ENCODE measurements at regions not wholly inside any gene's neighbourhood (a gene's known extent, or its start where the extent isn't known, plus 50 kb on each side); places are given as distances from the start of the nearest gene placed in this dataset.
"Not testable (repeated sequence)": the region's sequence is repeated elsewhere in the genome, so short reads cannot be mapped to it uniquely, and the experiment has no call there.

DNA sequence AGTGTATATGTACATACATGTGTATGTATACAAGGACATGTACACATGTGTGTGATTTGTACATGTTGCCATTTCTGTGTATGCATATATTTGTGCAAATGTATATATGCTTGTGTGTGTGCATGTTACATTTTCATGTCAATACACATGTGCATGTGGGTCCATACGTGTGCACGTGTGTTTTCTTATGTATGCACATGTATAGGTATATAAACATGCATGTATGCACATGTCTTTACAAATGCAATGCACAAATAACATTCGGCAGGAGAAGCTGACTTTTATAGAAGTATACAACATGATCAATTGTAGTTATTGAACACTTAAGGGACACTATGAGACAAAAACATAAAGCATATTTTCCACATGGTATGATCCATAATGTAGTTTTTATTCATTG, 307.4 kb upstream of the SEMA3C start:
- no peak for DNase-seq (ENCODE audit: low spot score)

DNA sequence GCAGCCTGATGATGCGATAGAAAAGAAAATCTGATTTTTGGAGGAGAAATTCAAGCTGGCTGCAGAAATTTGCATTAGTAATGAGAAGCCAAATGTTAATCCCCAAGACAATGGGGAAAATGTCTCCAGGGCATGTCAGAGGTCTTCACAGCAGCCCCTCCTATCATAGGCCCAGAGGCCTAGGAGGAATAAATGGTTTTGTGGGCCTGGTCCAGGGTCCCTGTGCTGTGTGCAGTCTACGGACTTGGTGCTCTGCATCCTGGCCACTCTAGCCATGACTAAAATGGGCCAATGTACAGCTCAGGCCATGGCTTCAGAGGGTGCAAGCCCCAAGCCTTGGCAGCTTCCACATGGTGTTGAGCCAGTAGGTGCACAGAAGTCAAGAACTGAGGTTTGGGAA, 303.8 kb upstream of the SEMA3C start:
- DNase-seq (ENCODE audit: low spot score): not testable (repeated sequence)

DNA sequence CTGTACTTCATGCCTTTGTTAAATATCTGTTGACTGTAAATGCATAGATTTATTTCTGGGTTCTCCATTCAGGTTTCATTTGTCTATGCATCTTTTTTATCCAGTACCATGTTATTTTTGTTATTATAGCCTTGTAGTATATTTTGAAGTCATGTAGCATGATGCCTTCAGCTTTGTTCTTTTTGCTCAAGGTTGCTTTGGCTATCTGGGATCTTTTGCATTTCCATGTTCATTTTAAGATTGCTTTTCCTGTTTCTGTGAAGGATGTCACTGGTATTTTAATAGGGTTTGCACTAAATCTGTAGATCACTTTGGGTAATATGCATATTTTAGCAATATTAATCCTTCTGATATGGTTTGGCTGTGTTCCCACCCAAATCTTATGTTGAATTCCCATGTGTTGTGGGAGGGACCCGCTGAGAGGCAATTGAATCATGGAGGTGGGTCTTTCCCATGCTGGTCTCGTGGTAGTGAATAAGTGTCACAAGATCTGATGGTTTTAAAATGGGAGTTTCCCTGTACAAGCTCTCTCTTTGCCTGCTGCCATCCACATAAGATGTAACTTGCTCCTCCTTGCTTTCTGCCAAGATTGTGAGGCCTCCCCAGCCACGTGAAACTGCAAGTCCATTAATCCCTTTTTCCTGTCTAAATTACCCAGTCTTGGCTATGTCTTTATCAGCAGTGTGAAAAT, 302.8 kb upstream of the SEMA3C start:
- DNase-seq (ENCODE audit: low spot score): no peak

DNA sequence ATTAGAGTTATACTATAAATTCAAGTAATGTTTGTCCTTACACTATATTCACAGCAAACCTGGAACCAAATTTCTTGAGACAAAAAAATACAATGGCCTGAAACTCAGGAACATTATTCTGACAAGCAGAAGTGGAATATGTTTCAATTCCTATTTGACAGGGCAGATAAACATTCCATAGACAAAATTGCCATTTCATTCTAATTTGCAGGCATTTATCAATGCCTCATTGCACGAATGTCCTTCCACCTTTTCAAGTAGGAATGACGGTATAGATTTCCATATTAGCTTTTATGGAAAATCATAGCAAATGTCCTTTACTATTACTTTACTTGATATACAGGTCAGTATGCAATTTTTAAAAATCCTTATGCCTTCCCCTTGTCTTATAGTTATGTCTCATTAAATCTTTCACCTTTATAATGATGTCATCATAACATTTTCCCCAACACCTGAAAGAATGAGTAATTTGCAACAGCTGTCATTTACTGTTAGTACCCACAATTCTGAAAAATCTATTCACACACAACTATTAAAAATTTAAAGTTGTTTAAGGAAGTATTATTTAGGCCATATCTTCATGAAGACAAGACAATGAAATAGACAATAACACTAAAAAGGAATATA, 299.7 kb upstream of the SEMA3C start:
- DNase-seq (ENCODE audit: low spot score): no peak

DNA sequence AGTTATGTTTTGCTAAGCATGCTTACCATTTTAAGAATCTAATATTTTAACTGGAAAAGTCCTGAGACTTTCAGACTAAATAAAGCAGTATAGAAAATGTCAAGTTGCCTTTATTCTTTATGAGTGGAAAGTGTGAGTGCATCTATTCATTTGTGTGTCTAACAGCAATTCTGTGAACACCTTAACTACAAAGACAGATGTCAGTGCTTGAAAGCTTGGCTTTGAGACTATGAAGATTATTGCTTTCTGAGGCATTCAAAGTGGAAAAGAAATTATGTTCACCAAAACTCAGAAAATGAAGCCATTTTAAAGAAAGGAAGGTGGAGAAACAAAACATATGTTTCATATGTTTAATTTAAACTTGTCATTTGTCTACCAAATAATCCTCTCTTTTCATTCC, 294.5 kb upstream of the SEMA3C start:
- DNase-seq (ENCODE audit: low spot score): no peak

DNA sequence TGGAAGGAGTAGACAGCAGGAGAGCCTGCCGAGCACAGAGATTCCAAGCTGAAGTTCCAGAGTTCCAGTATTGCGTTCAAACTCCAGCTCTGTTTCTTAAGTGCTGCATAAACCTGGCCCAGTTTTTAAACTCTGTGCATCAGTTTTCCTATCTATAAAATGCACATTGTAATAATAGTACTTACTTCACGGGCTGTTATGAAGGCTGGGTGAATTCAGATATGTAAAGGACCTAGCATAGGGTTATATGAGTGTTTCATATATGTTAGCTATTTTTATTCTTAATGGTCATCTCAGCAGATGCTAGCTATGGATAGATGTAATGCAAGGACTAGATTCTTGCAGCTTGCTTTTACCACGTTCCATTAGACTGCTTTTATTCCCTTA, 293.1 kb upstream of the SEMA3C start:
- no peak for DNase-seq (ENCODE audit: low spot score)

DNA sequence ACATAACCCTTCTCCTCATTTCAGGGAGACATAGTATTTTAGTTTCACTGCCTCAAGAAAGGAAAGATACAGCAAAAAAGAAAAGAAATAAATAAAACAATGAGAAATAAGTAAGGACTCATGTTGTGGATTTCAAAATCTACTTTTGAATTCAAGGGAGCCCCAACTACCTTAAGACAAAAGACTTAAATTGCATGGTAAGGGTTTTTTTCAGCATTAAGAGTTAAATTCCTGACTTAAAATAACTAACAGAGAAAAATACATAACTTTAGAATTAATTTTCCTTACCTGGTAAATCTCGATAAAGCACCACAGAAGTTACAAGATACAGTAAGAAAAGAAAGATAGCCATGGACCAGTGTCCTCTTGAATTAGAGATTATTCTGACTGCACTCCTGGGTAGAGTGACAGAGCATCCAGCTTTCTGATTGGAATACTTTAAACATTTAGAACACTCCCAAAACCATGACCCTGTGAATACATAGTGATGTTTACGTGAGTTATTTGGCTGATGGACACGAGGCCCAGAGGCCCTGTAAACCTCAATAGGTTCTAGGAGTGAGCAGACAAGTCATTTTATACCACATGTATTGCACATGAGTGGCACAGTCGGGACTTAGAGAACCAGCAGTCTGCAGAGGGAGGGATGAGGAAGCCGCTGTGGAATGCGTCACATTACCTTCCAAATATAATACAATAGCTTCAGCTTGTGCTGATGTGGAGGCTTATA, 292.5 kb upstream of the SEMA3C start:
- DNase-seq (ENCODE audit: low spot score): no peak

DNA sequence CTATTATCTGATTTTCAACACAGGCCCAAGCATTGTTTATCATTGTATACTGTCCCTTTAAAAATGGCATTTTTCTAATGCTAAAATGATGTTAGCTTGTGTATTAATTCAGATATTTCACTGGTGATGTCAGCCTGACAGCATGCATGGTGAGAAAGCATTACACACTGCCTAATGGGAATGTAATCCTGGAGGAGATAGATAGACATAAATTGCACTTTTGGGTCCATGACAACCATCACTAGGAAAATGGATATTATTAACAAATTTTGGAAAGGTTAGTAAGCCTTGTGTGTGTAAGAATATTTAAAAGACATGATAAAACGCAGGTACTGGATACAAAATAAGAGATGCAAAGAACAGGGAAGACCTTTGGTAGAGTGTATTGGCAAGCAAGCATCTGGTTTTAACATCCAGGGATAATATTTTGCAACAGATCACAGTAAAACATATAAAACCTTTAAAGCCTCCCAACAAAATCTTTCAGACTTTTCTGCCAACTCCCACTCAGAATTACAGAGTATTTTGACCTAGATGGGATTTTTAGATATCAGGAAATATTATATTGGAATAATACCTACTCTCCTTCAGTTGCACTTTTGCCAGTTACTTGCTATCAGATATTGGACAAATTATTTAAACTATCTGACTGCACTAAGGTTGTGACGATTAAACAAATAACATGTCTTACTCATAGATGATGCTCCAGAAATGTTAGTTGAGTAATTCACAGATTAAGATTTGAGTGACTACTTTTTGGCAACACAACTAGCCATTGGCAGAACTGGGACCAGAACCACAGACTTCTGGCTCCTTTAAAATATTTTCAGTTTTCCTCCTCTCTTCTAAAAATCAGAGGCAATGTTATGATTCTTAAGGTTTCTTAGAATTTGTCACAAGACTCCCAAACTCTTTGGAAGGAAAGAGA, 291.6 kb upstream of the SEMA3C start:
- DNase-seq (ENCODE audit: low spot score): no peak

DNA sequence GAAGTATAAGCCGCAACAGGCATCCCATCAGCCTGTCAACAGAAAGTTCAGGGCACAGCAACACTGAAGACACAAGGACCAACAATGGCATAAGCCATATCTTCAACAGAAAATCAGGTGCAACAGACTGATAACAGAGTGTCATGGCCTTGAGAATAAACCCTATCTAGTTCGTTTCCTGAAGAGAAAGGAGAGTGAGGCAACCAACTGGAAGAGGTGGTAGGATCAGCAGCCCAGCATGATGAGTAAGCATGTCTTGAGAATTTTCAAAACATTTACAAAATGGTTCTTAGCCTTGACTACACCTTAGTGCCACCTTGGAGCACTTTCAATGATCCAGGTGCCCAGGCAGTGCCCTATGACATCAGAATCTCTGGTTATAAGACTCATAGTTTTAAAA, 290.2 kb upstream of the SEMA3C start:
- DNase-seq (ENCODE audit: low spot score): no peak

DNA sequence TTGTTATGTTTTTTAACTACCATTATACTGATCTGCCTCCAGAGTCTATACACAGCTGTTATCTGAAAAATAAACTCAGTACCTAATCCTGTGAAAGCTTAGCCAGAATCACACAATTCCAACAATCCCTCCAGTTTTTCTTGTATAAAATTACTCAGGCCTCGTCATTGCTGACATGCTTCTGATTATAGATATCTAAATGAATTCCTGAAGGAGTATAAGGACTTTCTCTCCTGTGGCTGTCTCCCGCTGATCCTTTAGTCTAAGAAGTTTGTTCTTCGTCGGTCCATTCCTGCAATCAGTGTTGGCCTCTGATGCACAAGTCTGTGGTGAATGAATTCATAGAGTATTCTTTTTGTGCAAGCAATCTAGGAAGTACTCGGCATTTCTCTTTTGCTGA, 288.9 kb upstream of the SEMA3C start:
- DNase-seq (ENCODE audit: low spot score): no peak

DNA sequence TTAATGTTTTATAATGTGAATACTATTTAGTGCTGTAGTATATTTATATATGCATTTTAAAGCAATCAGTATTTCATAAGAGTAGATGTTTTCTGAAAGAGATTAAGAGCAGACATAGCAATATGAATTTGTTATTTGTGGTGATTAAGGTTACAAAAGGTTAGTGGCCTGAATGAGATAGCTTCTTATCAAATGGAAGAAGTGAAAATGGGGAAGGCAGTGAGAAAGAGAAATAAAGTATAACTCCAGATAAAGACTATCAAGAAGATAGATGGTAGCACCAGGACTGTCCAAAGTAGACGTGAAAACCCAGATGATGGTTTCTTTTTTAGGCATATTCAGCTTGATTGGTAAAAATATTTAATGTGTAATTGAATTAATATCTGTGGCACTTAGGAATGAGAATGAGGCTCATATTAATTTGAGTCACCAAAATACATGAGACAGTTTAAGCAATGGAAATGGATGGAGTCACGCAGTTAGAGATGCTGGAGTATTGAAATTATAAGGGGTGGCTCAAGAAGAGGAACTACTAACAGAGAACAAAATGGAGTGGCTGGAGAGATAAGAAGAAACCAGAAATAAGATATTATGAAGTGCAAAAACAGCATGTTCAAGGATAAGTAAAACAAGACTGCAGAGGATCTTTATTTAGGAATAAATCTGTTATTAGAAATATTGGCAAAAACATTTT, 288.0 kb upstream of the SEMA3C start:
- DNase-seq (ENCODE audit: low spot score): no peak

DNA sequence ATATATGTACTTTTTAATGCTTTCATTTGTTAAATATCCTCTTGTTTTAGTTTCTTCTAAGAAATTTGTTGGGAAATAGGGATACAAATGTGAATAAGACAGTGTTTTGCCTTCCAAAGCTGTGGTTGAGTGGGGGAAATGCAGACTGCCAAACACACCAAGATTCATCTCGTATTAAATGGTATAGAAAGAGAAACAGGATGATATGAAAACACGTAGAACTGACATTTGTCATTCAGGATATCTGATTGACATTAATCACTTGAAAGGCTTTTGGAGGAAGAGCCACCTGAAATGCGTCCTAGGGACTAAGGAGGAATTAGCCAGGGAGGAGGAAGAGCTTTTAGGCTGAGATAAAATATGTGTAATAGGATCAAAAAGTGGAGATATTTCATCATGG, 287.4 kb upstream of the SEMA3C start:
- no peak for DNase-seq (ENCODE audit: low spot score)

DNA sequence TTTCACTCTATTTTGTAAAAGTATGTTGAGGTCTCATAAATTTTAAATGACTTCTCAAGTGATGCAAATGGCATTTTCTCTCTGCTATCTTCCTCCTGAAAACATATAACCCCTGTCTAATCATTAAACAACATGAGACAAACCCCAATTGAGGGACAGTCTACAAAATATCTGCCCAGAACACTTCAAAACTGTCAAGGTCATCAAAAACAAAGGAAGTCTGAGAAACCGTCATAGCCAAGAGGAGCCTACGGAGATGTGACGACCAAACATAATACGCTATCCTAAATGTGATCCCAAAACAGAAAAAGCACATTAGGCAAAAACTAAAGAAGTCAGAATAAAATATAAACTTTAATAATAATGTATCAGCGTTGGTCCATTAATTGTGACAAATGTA, 282.3 kb upstream of the SEMA3C start:
- DNase-seq (ENCODE audit: low spot score): no peak

DNA sequence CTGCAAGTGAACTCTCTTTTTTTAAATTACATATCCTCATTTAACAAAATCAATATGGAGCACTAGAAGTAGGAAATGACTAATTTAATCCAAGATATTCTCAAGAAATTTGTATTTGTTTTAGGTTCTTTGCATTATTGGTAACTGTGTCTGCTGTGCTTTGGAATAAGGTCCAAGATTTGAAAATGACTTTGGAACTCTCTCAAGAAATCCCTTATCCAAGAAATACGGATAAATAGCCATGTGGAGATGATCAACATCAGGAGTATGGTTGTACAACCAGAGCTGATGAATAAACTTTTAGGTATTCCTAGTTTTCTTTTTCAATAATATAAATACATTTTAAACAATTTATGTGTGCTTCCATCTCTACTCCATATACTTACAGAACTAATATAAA, 279.9 kb upstream of the SEMA3C start:
- DNase-seq (ENCODE audit: low spot score): no peak

DNA sequence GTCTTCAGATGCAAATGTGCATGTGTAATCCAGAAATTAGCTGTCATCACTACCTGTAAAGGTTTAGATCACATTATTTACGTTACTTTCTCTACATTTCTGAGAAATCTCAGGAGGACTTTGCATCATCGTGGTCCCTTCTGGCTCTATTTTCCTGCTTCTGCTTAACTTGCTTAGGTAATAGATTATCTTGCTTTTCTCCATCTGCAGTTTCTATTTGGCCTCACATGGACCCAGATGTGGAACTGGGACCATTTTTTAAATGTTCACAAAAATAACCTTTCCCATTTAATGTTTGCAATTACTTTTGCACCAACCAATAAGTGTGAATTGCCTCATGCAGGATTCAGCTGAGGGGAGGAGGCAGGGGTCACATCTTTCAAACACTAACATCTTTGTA, 278.4 kb upstream of the SEMA3C start:
- no peak for DNase-seq (ENCODE audit: low spot score)

DNA sequence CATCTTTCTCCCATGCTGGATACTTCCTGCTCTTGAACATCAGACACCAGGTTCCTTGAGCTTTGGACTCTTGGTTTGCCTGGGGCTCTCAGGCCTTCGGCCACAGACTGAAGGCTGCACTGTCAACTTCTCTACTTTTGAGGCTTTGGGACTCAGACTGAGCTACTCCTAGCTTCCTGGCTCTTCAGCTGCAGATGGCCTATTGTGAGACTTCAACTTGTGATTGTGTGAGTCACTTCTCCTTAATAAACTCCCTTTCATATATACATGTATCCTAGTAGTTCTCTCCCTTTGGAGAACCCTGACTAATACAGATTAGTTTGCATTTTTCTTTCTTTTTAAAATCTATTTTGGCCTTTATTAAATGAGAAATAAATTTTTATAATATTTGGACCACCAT, 276.2 kb upstream of the SEMA3C start:
- no peak for DNase-seq (ENCODE audit: low spot score)

DNA sequence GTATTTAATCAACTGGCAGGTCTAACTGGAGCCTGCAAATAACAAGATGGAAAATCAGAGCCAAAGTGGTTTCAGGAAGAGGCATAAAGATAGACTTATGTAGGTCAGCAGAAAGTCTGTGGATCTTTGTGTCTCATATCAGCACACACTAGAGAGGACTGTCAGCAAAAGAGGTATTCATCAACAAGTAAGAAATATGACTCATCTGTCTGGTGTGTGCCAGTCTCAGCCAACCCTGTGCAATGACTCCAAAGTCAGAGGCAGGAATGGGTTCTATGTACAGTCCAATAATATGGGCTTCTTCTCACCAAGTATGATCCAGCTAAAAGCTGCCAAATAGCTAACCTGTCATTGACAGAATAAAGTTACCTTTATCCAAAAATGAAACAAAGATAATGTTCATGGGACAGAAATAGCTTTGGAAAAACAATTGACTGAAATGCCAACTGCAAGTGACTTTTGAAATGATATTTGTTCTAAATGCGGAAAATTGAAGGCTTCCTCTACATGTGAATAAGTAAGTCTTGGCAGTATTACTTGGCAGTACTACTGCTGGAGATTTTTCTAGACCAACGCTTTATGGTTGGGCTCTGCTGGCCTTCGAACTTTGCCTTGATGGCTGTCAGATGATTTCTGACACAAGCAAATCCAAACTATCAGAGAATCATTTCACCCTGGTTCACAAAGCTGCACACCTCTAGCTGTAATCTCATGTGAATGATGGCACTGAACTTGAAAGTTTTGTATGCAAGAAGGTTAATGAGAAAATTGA, 272.3 kb upstream of the SEMA3C start:
- no peak for DNase-seq (ENCODE audit: low spot score)

DNA sequence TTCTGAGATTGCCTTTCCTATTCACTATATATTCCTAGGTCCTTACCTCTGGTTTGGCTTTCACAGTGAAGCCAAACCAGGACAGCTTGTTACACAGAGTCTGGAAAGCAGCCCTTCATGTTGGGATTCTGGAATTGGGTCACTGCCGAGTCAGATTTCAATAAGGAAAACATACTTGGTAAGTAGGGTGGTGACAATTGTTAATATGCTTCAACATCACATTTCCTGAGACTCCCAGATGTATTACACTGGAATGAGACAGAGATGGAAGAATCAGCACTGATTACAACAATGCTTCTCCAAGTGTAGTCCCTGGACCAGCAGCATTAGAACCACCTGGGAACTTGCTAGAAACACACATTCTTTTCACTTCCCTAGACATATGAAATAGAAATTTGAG, 268.9 kb upstream of the SEMA3C start:
- DNase-seq (ENCODE audit: low spot score): no peak

DNA sequence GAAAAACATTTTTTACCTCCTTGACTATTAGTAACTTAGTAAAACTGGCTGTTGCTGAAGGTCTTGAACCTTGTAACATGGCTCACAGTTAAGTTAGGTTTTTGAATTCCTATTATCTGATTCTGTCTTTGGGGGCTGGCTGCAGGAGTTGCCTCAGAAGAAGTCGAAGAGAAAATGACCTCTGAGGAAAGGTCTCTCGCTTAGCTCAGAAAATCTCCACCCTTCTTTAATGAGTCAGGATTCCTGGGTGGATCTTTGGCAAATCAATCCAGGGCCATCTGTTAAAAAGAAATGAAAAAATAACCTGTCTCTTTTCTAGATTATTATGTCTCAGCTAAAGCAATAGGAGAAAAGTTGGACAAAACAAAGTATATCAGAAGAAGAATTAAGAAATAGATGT, 267.8 kb upstream of the SEMA3C start:
- DNase-seq (ENCODE audit: low spot score): no peak

DNA sequence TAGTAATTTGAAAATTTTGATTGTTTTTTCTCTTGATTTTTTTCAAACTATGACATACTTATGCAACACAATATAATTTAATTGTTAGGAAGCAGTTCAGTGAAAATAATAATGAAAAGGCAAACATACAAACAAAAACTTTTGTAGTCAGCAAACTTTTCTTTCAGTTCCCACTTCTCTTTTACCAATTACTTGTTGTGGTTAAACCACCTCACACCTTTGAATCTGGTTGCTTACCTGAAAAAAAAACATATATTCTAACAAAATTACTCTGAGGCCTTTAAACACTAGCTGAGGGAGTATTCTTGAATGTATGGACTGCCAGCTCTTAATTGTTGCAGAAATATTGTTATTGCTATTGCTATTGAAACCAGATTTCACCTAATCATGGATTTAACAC, 266.2 kb upstream of the SEMA3C start:
- DNase-seq (ENCODE audit: low spot score): no peak

DNA sequence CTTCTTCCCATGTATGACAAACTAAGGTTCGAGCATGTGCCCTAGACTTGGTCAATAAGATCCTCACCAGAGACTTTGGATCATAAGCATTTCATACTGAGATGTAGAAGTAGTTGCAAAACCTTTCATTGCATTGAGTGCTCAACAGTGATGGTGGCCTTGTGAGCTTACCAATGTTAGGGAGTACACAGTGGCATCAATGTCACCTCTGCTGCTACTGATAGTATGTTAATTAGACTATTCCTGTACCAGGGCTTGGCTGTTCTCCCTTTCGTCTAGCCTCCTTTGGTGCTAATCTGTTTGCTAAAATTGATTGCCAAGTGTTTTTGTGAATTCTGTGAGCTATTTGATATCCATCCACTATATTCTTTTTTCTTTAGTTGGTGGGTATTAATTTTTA, 264.5 kb upstream of the SEMA3C start:
- no peak for DNase-seq (ENCODE audit: low spot score)
